DND-41 (cell line): ENCODE measurements at regions not wholly inside any gene's neighbourhood (a gene's known extent, or its start where the extent isn't known, plus 50 kb on each side); places are given as distances from the start of the nearest gene placed in this dataset.

Experiments used
- ATAC-seq: fragments of 200-7000 bp; cut with Tn5 transposase; 3 replicates; pipeline ENCODE4 v1.9.1; 2021; ENCODE audit warnings: low read depth; ENCODE audit not compliant: insufficient read depth
- DNase-seq: peaks from one replicate; pipeline ENCODE4 v3.0.0-alpha.2; 2020
- H2AFZ ChIP-seq: 2 replicates; pipeline ENCODE4 v1.6.0; 2012; ENCODE audit warnings: low read depth, low read length
- H3K27ac ChIP-seq: 2 replicates; pipeline ENCODE4 v1.5.1; 2012; ENCODE audit warnings: low read length, inconsistent platforms
- H3K27me3 ChIP-seq: fragments of 200-600 bp; sonication (generic); 2 replicates; pipeline ENCODE4 v1.6.0; 2012; ENCODE audit warnings: low read length, mild to moderate bottlenecking, inconsistent platforms; ENCODE audit not compliant: insufficient read depth, poor library complexity
- H3K36me3 ChIP-seq: 2 replicates; pipeline ENCODE4 v1.5.1; 2012; ENCODE audit warnings: low read length, inconsistent platforms; ENCODE audit not compliant: insufficient read depth
- H3K4me1 ChIP-seq: 2 replicates; pipeline ENCODE4 v1.5.1; 2012; ENCODE audit warnings: mild to moderate bottlenecking, low read length; ENCODE audit not compliant: insufficient read depth
- H3K4me2 ChIP-seq: 2 replicates; pipeline ENCODE4 v1.6.0; 2012; ENCODE audit warnings: mild to moderate bottlenecking, moderate library complexity, low read length, inconsistent platforms; ENCODE audit not compliant: insufficient read depth
- H3K4me3 ChIP-seq, 2 experiments: fragments of 200-600 bp in 1 of 2; shearing (Covaris generic) in 1 of 2; 2 replicates each; pipeline ENCODE4 v1.5.1; 2012 to 2016; ENCODE audit warnings: inconsistent platforms in 2 of 2, low read length in 2 of 2, mild to moderate bottlenecking in 2 of 2, low read depth in 1 of 2, moderate library complexity in 1 of 2
- H3K79me2 ChIP-seq: 2 replicates; pipeline ENCODE4 v1.6.0; 2012; ENCODE audit warnings: low read length, inconsistent platforms; ENCODE audit not compliant: insufficient read depth
- H3K9ac ChIP-seq: 2 replicates; pipeline ENCODE4 v1.6.0; 2012; ENCODE audit warnings: low read depth, mild to moderate bottlenecking, inconsistent platforms, low read length, moderate library complexity
- H3K9me3 ChIP-seq: 2 replicates; pipeline ENCODE4 v1.5.1; 2012; ENCODE audit warnings: low read length, moderate library complexity, mild to moderate bottlenecking, inconsistent platforms; ENCODE audit not compliant: insufficient read depth, severe bottlenecking
- H4K20me1 ChIP-seq: 2 replicates; pipeline ENCODE4 v1.6.0; 2012; ENCODE audit warnings: low read length; ENCODE audit not compliant: insufficient read depth
- EZH2 ChIP-seq: IDR thresholded peaks from 3 replicates; pipeline ENCODE4 v1.6.1; 2012; ENCODE audit warnings: borderline replicate concordance, low read depth, mild to moderate bottlenecking, moderate library complexity, low read length, inconsistent platforms; ENCODE audit not compliant: severe bottlenecking
- TF ChIP-seq, protein P1 (sequence below): IDR thresholded peaks from 2 replicates; pipeline ENCODE4 v1.5.1; 2012; ENCODE audit warnings: borderline replicate concordance, low read length, moderate library complexity, mild to moderate bottlenecking; ENCODE audit not compliant: poor library complexity, severe bottlenecking; ENCODE audit errors: extremely low read depth

DNA sequence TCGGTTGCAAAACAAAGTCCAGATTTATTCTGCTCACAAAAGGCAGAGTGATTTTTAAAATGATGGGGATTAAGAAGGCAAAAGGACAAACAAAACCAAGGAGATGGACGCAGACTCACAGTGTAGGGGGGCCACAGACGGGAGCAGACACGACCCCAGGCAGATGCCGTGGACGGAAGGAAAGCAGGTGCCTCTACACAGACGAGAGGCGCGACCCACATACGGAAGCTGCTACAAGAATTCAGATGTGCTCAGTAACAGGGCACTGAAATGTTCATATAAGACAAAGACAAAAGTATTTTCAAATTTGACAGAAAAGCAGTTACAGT lies 148.9 kb downstream of the BRD1 start:
- H3K36me3 ChIP-seq = no peaks in the 10 kb centered on the region
- no peak for ATAC-seq
- no peak overlapping the region for H3K4me3 ChIP-seq
- H2AFZ ChIP-seq = no peak overlapping the region
- H3K4me2 ChIP-seq = no peak overlapping the region
- H3K27me3 ChIP-seq = peaks cover 13% of the 10 kb centered on the region
- DNase-seq = no peak
- TF ChIP-seq EZH2 = no peak
- TF ChIP-seq, protein P1, sequence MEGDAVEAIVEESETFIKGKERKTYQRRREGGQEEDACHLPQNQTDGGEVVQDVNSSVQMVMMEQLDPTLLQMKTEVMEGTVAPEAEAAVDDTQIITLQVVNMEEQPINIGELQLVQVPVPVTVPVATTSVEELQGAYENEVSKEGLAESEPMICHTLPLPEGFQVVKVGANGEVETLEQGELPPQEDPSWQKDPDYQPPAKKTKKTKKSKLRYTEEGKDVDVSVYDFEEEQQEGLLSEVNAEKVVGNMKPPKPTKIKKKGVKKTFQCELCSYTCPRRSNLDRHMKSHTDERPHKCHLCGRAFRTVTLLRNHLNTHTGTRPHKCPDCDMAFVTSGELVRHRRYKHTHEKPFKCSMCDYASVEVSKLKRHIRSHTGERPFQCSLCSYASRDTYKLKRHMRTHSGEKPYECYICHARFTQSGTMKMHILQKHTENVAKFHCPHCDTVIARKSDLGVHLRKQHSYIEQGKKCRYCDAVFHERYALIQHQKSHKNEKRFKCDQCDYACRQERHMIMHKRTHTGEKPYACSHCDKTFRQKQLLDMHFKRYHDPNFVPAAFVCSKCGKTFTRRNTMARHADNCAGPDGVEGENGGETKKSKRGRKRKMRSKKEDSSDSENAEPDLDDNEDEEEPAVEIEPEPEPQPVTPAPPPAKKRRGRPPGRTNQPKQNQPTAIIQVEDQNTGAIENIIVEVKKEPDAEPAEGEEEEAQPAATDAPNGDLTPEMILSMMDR = no peak
- no peaks in the 10 kb centered on the region for H3K9me3 ChIP-seq
- no peaks in the 10 kb centered on the region for H3K79me2 ChIP-seq
- H3K9ac ChIP-seq = no peak overlapping the region
- no peaks in the 10 kb centered on the region for H3K4me1 ChIP-seq
- H4K20me1 ChIP-seq = no peaks in the 10 kb centered on the region; the same call in 1 of the 2 replicates
- no peak overlapping the region for H3K27ac ChIP-seq

DNA sequence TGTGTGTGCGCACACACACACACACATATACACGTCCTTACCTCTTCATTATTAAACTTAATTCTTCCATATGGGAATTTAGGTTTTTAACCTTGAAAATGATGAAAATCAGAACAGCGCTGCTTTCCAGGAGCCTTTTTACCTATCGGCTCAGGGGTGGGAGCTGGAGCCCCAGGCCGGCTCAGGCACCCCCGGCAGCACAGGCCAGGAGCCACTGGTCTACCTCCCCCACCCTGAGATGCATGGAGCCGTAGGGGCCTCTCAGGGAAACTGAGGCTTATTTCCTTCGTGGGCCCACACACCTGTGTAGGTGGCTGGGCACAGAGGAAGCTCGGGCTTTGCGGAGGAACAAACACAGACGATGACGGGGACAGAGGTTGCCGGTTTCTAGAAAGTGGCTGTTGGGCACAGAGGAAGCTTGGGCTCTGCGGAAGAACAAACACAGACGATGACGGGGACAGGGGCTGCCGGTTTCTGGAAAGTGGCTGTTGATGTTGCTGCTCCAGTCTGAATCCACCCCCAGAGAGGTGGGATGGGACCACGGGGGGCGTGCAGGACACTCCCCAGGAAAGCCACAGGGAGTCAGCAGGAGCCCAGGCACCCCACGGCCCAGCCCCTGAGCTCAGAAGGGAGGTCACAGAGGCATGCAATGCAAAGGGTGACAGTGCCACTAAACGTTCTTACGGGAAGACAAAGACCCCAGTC lies 149.4 kb downstream of the BRD1 start:
- DNase-seq (no peak), ATAC-seq (no peak)
- no peaks in the 10 kb centered on the region; the same call in 1 of the 2 replicates for H4K20me1 ChIP-seq
- H3K4me1 ChIP-seq = no peaks in the 10 kb centered on the region
- no peak overlapping the region for H2AFZ ChIP-seq
- no peak overlapping the region for H3K9ac ChIP-seq
- no peaks in the 10 kb centered on the region for H3K79me2 ChIP-seq
- no peak overlapping the region for H3K4me2 ChIP-seq
- H3K27ac ChIP-seq = no peak overlapping the region
- H3K36me3 ChIP-seq = no peaks in the 10 kb centered on the region
- TF ChIP-seq EZH2 = no peak
- TF ChIP-seq, protein P1 = no peak
- no peaks in the 10 kb centered on the region for H3K9me3 ChIP-seq
- H3K4me3 ChIP-seq = no peak overlapping the region
- peaks cover 13% of the 10 kb centered on the region for H3K27me3 ChIP-seq

DNA sequence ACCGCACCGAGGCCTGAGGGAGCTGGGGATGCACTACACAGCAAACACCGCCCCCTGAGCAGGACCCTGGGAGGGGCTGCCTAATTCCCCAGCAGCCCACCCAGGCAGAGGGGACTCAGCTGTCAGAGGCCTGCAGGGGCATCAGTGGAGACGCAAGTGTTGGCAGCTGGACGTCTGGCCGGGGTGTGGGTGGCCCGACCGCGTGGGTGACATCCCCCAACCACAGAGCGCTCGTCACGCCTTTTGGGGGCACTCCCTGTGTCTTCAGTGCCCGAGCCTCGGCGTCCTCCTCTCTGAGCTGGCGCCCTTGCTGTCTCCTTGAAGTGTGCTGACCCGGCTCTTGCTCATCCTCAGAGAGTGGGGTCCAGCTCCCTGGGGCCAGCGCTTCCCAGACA lies 150.2 kb downstream of the BRD1 start:
- Histone ChIP-seq H3K27me3 (peaks cover 13% of the 10 kb centered on the region), H3K79me2 (no peaks in the 10 kb centered on the region), H3K4me2 (no peak overlapping the region), H2AFZ (no peak overlapping the region), H3K9ac (no peak overlapping the region), H3K9me3 (no peaks in the 10 kb centered on the region), H3K4me3 (no peak overlapping the region), H3K36me3 (no peaks in the 10 kb centered on the region), H4K20me1 (no peaks in the 10 kb centered on the region; the same call in 1 of the 2 replicates), H3K4me1 (no peaks in the 10 kb centered on the region), H3K27ac (no peak overlapping the region)
- no peak for ATAC-seq
- TF ChIP-seq, protein P1 = no peak
- no peak for DNase-seq
